ENCODE measurements at regions not wholly inside any gene's neighbourhood (a gene's known extent, or its start where the extent isn't known, plus 50 kb on each side); places are given as distances from the start of the nearest gene placed in this dataset.

DNA sequence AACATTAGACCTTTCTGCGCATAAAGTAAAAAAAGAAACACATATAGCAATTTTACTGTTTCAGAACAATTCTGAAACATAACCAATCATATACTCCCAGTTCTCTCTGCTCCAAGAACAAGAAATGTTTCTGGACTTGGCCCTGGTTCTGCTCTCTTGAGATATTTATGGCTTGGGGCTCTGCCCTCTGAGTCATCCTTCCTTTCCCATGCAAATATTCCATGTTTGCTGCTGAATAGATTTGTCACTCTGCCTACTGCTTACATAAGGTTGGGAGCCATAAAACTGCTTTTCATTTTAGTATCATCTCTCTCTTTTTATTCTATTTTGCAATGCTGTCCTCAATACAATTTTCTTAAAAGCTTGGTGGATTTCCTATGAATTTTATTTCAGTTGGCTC lies 499.6 kb upstream of the ACVR2A start:
- Histone ChIP-seq H3K27me3 (ENCODE audit: control insufficient read depth, insufficient read depth, low read length) (no peaks in the 10 kb centered on the region), H3K36me3 (ENCODE audit: control insufficient read depth, insufficient read depth, low read length) (no peaks in the 10 kb centered on the region), H3K4me3 (ENCODE audit: low read length) (no peak overlapping the region), H3K4me1 (ENCODE audit: control insufficient read depth, insufficient read depth, low read length) (no peaks in the 10 kb centered on the region), H3K9ac (ENCODE audit: low read length) (no peak overlapping the region), H3K27ac (ENCODE audit: low read depth, low read length) (no peak overlapping the region)

- Histone ChIP-seq H3K27me3 (ENCODE audit: control insufficient read depth, insufficient read depth, low read length) (no peaks in the 10 kb centered on the region), H3K4me3 (ENCODE audit: low read length) (no peak overlapping the region), H3K4me1 (ENCODE audit: control insufficient read depth, insufficient read depth, low read length) (no peaks in the 10 kb centered on the region), H3K27ac (ENCODE audit: low read depth, low read length) (no peak overlapping the region), H3K36me3 (ENCODE audit: control insufficient read depth, insufficient read depth, low read length) (no peaks in the 10 kb centered on the region), H3K9ac (ENCODE audit: low read length) (no peak overlapping the region)
These were observed 502.5 kb upstream of the ACVR2A start for GRCh38 chr2:147342329-147342728.

DNA sequence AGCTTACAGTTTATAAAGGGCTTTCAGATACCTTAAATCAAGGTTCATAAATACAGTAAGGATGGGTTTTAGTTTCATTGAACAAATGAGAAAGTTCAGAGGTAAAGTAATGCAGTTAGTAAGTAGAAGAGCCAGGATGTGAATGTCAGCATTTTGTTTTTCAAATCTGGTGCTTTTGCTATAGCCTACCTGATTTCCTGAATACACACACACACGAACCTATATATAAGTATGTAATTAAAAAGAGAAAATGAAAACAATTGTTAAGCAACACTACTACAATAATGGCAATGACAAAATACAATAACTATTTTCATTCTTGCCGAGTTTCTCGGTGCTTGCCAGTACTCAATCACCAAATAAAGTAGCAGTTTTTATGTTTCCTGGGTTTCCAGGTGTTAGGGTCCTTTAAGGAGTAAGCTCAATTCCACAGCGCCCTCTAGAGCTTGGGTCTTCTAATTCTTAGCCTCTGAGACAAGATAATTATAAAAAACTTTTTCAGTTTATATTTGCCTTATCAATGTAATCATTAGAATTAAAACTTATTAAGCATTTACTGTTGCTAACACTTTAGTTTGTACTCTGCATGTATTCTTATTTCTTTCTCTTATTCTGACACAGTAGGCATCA lies 512.9 kb upstream of the ACVR2A start:
- no peaks in the 10 kb centered on the region for H3K27me3 ChIP-seq (ENCODE audit: control insufficient read depth, insufficient read depth, low read length)
- no peak overlapping the region for H3K27ac ChIP-seq (ENCODE audit: low read depth, low read length)
- no peaks in the 10 kb centered on the region for H3K36me3 ChIP-seq (ENCODE audit: control insufficient read depth, insufficient read depth, low read length)
- H3K9ac ChIP-seq (ENCODE audit: low read length), result no peak overlapping the region
- no peaks in the 10 kb centered on the region for H3K4me1 ChIP-seq (ENCODE audit: control insufficient read depth, insufficient read depth, low read length)
- no peak overlapping the region for H3K4me3 ChIP-seq (ENCODE audit: low read length)

DNA sequence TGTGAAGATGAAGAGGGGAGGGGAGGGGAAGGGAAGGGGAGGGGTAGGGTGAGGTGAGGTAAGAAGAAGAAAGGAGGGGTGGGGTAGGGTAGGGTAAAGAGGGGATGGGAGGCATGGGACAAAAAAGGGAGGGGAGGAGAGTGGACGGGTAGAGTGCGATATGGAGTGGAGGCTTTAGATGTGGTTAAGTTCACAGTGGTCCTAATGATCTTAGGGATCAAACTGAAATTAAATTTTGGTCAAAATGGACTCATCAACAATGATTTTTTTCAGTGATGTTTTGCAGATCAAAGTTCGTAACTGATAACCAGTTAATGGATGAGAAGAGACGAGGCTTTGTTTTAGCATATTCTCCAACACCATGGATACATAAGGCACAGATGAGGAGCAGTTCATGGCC lies 513.9 kb upstream of the ACVR2A start:
- Histone ChIP-seq H3K27me3 (ENCODE audit: control insufficient read depth, insufficient read depth, low read length) (no peaks in the 10 kb centered on the region), H3K27ac (ENCODE audit: low read depth, low read length) (no peak overlapping the region), H3K4me3 (ENCODE audit: low read length) (no peak overlapping the region), H3K4me1 (ENCODE audit: control insufficient read depth, insufficient read depth, low read length) (no peaks in the 10 kb centered on the region), H3K9ac (ENCODE audit: low read length) (no peak overlapping the region), H3K36me3 (ENCODE audit: control insufficient read depth, insufficient read depth, low read length) (no peaks in the 10 kb centered on the region)

GRCh38 chr2:147327613-147328012 lies 517.2 kb upstream of the ACVR2A start:
- Histone ChIP-seq H3K27me3 (ENCODE audit: control insufficient read depth, insufficient read depth, low read length) (no peaks in the 10 kb centered on the region), H3K4me3 (ENCODE audit: low read length) (no peak overlapping the region), H3K4me1 (ENCODE audit: control insufficient read depth, insufficient read depth, low read length) (no peaks in the 10 kb centered on the region), H3K36me3 (ENCODE audit: control insufficient read depth, insufficient read depth, low read length) (no peaks in the 10 kb centered on the region), H3K27ac (ENCODE audit: low read depth, low read length) (no peak overlapping the region), H3K9ac (ENCODE audit: low read length) (no peak overlapping the region)

DNA sequence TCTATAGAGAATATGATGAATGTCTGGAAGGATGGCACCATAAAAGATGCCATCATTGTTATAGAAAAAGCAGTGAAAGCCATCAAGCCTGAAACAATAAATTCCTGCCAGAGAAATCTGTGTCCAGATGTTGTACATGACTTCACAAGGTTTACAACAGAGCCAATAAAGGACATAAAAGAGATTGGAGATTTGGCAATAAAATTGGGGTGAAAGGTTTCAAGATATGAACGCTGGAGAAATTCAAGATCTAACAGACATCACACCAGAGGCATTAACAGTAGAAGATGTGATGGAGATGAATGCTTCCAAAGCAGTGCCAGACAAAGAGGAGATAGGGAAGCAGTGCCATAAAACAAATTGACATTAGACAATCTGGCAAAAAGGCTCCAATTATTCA lies 518.8 kb upstream of the ACVR2A start:
- no peak overlapping the region for H3K4me3 ChIP-seq (ENCODE audit: low read length)
- no peaks in the 10 kb centered on the region for H3K27me3 ChIP-seq (ENCODE audit: control insufficient read depth, insufficient read depth, low read length)
- H3K27ac ChIP-seq (ENCODE audit: low read depth, low read length), result no peak overlapping the region
- H3K9ac ChIP-seq (ENCODE audit: low read length), result no peak overlapping the region
- H3K4me1 ChIP-seq (ENCODE audit: control insufficient read depth, insufficient read depth, low read length), result no peaks in the 10 kb centered on the region
- H3K36me3 ChIP-seq (ENCODE audit: control insufficient read depth, insufficient read depth, low read length), result no peaks in the 10 kb centered on the region

DNA sequence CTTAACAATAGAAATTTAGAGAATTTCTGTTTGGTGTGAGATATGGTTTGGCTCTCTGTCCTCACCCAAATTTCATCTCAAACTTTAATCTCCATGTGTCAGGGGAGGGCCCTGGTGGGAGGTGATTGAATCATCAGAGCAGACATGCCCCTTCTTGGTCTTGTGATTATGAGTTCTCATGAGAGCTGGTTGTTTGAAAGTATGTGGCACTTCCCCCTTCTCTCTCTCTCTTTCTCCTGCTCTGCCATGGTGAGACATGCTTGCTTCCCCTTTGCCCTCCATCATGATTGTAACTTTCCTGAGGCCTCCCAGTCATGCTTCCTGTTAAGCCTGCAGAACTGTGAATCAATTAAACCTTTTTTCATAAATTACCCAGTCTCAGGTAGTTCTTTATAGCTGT lies 524.7 kb upstream of the ACVR2A start:
- no peak overlapping the region for H3K4me3 ChIP-seq (ENCODE audit: low read length)
- H3K36me3 ChIP-seq (ENCODE audit: control insufficient read depth, insufficient read depth, low read length), result no peaks in the 10 kb centered on the region
- no peaks in the 10 kb centered on the region for H3K4me1 ChIP-seq (ENCODE audit: control insufficient read depth, insufficient read depth, low read length)
- H3K27me3 ChIP-seq (ENCODE audit: control insufficient read depth, insufficient read depth, low read length), result no peaks in the 10 kb centered on the region
- no peak overlapping the region for H3K27ac ChIP-seq (ENCODE audit: low read depth, low read length)
- no peak overlapping the region for H3K9ac ChIP-seq (ENCODE audit: low read length)

- no peaks in the 10 kb centered on the region for H3K36me3 ChIP-seq (ENCODE audit: control insufficient read depth, insufficient read depth, low read length)
- no peak overlapping the region for H3K4me3 ChIP-seq (ENCODE audit: low read length)
- no peak overlapping the region for H3K27ac ChIP-seq (ENCODE audit: low read depth, low read length)
- H3K9ac ChIP-seq (ENCODE audit: low read length), result no peak overlapping the region
- no peaks in the 10 kb centered on the region for H3K27me3 ChIP-seq (ENCODE audit: control insufficient read depth, insufficient read depth, low read length)
- H3K4me1 ChIP-seq (ENCODE audit: control insufficient read depth, insufficient read depth, low read length), result no peaks in the 10 kb centered on the region
These were observed 533.8 kb upstream of the ACVR2A start for GRCh38 chr2:147311058-147311430.

DNA sequence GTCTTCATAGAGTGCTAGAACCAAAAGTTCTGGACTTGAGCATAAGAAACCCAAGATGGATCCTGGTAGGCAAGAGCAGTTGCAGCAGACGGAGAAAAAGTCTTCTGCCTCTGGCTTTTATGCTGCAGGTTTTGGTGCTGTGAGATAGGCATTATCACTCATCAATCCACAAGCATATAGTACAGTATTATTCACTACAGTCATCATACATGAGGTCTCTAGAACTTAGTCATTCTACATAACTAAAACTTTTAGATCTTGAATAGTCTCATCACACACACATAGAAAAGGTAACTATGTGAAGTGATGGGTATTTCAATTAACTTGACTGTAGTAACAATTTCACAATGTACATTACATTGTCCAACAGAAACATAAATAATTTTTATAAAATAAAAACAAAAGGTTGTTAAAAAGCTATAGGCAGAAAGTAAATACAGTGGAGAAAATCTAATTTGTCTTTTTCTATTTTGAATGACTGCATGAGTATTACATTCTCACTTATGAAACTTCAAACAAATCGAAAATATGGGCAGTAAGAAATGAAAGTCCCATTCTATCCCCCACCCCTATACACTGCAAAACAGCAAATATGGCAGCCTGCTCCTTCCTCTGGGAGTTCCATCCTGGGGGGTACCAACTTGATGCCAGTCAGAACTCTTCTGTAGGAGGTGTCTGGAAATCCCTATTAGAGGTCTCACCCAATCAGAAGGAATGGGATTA lies 534.3 kb upstream of the ACVR2A start:
- Histone ChIP-seq H3K4me1 (ENCODE audit: control insufficient read depth, insufficient read depth, low read length) (no peaks in the 10 kb centered on the region), H3K27me3 (ENCODE audit: control insufficient read depth, insufficient read depth, low read length) (no peaks in the 10 kb centered on the region), H3K27ac (ENCODE audit: low read depth, low read length) (no peak overlapping the region), H3K9ac (ENCODE audit: low read length) (no peak overlapping the region), H3K4me3 (ENCODE audit: low read length) (no peak overlapping the region), H3K36me3 (ENCODE audit: control insufficient read depth, insufficient read depth, low read length) (no peaks in the 10 kb centered on the region)

DNA sequence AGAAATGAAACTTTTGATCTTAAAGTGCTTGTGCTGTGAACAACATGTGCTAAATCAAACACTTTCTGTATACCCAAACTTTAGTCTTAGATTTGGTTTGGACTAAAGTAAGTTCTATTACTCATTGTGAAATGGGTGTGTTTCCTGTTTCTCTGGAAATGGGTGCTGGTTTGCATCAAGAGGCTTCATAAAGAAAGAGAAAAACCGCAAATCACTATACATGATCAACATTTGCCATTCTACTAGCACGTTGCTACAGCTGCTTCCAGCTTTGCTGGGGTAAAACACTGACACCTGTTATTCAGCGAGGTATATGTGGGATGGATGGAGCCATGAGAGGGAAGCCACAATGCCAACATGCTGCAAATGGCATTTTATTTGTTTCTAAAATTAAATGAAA lies 547.0 kb upstream of the ACVR2A start:
- no peak overlapping the region for H3K9ac ChIP-seq (ENCODE audit: low read length)
- H3K27ac ChIP-seq (ENCODE audit: low read depth, low read length), result no peak overlapping the region
- peaks cover 3% of the 10 kb centered on the region for H3K4me1 ChIP-seq (ENCODE audit: control insufficient read depth, insufficient read depth, low read length)
- no peaks in the 10 kb centered on the region for H3K36me3 ChIP-seq (ENCODE audit: control insufficient read depth, insufficient read depth, low read length)
- no peak overlapping the region for H3K4me3 ChIP-seq (ENCODE audit: low read length)
- no peaks in the 10 kb centered on the region for H3K27me3 ChIP-seq (ENCODE audit: control insufficient read depth, insufficient read depth, low read length)

- H3K27me3 ChIP-seq (ENCODE audit: control insufficient read depth, insufficient read depth, low read length), result no peaks in the 10 kb centered on the region
- H3K27ac ChIP-seq (ENCODE audit: low read depth, low read length), result no peak overlapping the region
- H3K4me3 ChIP-seq (ENCODE audit: low read length), result no peak overlapping the region
- H3K9ac ChIP-seq (ENCODE audit: low read length), result no peak overlapping the region
- H3K36me3 ChIP-seq (ENCODE audit: control insufficient read depth, insufficient read depth, low read length), result no peaks in the 10 kb centered on the region
- peaks cover 3% of the 10 kb centered on the region for H3K4me1 ChIP-seq (ENCODE audit: control insufficient read depth, insufficient read depth, low read length)
These were observed 549.9 kb upstream of the ACVR2A start for GRCh38 chr2:147294825-147295392.

GRCh38 chr2:147293991-147294824 lies 550.6 kb upstream of the ACVR2A start:
- Histone ChIP-seq H3K27me3 (ENCODE audit: control insufficient read depth, insufficient read depth, low read length) (no peaks in the 10 kb centered on the region), H3K4me3 (ENCODE audit: low read length) (no peak overlapping the region), H3K36me3 (ENCODE audit: control insufficient read depth, insufficient read depth, low read length) (no peaks in the 10 kb centered on the region), H3K4me1 (ENCODE audit: control insufficient read depth, insufficient read depth, low read length) (peaks cover 3% of the 10 kb centered on the region), H3K9ac (ENCODE audit: low read length) (no peak overlapping the region), H3K27ac (ENCODE audit: low read depth, low read length) (no peak overlapping the region)

Measured in rectal smooth muscle tissue (tissue), 1 donor.